Medulla oblongata (tissue), 1 donor: ENCODE measurements at regions not wholly inside any gene's neighbourhood (a gene's known extent, or its start where the extent isn't known, plus 50 kb on each side); places are given as distances from the start of the nearest gene placed in this dataset.

Source experiments
- DNase-seq: peaks from one replicate; pipeline ENCODE4 v3.0.0-alpha.2; 2015; ENCODE audit errors: extremely low spot score

DNA sequence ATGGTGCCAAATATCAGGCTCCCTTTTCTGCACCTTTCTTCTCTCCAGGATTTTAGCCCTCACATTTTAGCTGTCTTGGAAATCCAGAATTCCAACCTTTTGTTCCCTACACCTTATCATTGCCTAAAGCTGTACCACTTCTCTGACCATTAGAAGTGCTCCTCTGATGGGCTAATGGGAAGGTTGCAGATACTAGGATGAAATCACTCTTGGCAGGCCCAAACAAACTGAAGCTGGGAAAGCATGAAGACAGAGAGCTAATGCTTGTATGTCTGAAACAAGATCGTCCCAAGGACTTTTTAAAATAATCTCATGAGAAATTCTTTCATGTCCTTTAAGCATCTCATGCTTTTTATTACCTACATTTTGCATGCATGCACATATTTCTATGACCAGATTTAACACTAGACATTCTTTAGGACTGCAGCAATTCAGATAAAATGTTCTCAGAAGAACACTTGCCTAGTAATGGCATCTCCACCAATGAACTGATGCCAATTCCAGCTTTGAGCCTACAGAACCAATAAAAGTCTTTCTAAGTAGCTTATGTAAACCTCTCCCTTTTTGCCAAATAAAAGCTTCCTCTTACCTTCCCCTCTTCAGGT, 98.4 kb upstream of the OSR1 start:
- no peak for DNase-seq

- no peak for DNase-seq
These were observed 95.7 kb upstream of the OSR1 start for GRCh38 chr2:19454125-19454524.

DNA sequence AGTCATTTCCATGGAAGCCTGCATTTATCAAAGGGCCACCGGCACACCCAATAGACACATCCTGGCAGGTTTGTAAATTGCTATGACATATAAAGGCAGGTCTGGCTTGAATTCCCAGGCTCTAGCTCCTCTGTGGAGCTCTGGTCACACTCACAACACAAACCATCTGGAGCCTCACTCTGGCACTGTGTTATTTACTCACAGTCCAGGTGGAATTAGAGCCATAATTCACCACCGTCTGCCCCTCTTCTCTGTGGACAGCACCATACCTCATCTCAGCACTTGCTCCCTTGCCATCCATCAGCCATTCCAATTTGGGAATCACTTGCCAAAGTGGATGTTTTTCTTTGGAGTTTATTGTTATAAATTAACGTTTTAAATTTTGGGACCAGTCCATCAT, 84.3 kb upstream of the OSR1 start:
- DNase-seq: no peak

DNA sequence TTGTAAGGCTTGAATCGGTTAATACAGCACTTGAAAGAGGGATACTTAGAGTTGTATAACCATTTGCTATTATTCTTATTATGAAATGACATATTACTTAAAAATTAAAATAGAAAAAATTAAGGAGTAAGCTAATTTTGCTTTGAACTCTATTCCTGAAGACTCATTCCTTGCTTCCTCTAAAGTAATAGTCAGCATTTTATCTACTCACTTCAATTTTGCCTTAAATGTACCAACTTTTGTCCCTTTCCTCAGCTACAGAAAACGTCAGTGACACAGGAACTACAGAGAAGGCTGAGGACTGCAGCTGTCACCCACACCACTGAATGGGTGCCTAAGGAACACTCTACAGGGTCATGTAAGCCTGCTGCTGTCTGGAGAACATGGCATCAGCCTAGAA, 80.7 kb upstream of the OSR1 start:
- DNase-seq: no peak

DNA sequence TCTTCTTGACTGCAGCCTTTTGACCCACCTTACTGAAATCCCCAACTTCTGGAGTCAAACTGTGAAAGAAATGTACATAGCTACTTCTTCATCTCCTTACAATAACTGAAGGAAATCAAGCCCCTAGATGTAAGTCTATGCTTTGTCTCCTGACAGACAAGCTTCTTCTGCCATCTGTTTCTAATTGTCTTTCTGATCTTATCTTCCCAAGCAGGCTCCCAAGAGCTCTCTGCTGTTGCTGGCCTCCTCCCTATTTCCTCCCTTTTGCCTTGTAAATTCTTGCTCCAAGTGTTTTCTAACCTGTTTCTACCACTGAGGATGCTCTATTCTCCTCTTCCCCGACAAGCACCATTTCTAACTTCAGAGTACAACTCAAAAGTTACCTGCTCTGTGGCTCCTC, 77.4 kb upstream of the OSR1 start:
- DNase-seq: no peak

DNA sequence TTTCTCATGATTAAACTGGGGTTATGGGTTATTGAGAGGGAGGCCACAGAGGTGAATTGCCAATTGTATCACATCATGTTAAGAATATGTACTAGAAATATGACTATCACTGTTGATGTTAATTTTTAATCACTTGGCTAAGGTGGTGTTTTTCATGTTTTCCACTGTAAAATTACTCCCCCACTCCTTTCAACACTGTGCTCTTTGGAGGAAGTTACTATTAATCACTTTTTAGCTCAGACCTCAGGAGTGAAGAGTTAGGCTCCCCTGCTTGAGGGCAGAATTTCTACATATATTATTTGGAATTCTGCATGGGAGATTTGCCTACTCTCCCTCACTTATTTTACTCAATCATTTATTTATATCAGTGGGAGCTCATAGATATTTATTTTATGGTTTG, 76.0 kb upstream of the OSR1 start:
- DNase-seq: no peak

GRCh38 chr2:19426941-19427340, 68.5 kb upstream of the OSR1 start:
- no peak for DNase-seq

DNA sequence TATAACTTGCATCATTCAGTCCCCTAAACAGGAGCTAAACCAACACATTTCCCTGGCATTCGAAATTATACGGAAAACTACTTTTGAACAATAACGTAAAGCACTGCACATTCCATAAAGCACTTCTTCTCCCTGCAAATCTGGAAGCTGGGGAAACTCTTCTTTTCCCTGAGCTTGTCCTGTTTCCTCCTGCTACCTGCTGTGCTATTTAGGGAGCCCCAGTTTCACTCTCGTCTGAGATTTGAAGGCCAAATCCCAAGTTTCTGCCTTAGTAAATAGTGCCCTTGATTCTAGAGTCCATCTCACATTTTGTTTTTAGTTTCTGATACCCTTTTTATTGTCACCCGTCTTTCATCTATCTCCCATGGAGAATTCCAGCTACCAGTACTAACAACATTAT, 67.7 kb upstream of the OSR1 start:
- DNase-seq: no peak

- DNase-seq: no peak
These were observed 67.0 kb upstream of the OSR1 start for GRCh38 chr2:19425419-19425818.

GRCh38 chr2:19419211-19419880, 60.9 kb upstream of the OSR1 start:
- no peak for DNase-seq

- DNase-seq: no peak
These were observed 58.6 kb upstream of the OSR1 start for GRCh38 chr2:19416784-19417684.

- DNase-seq: no peak
These were observed 57.7 kb upstream of the OSR1 start for GRCh38 chr2:19416083-19416482.

DNA sequence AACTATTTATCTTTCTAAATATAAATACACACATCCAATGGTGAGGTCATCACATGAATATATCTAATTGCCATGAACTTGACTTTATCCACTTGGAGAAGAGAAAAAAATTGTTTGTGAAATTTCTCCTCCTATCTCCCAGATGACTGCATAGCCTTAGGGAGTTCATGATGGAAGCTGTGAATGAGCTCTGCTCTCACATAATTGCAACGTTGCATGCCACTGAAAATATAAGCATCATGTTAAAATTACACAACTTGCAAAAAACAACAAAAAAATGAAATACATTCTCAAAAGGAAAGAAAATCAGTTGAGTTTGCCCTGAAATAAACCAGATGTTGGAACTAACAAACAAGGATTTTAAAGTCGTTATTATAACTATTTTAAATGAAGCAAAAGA, 50.6 kb upstream of the OSR1 start:
- no peak for DNase-seq

DNA sequence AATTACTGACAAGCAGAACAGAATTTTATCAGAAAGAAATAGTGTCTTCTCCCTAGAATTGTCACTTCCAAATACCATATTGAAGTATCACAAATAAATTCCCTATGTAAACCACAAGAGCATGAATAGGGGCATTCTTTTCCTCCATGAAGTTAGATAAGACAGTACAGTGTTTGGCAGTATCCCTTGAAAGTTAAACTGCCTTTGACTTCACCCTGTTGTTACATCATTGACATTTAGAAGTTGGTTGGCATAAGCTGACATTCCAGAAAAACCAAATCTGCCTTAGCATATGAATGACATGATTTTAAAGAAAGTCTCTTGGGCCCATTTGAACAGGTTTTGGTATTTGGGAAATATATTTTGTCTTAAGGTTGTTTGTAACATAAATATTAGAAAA, 50.2 kb upstream of the OSR1 start:
- no peak for DNase-seq
